ENCODE measurements at regions not wholly inside any gene's neighbourhood (a gene's known extent, or its start where the extent isn't known, plus 50 kb on each side); places are given as distances from the start of the nearest gene placed in this dataset.

- Histone ChIP-seq H4K20me1 (replicated peaks; ENCODE audit: insufficient read depth) (no peaks in the 10 kb centered on the region), H3K79me2 (replicated peaks; ENCODE audit: insufficient read depth) (no peaks in the 10 kb centered on the region), H3K36me3 (ENCODE audit: insufficient read depth) (no peaks in the 10 kb centered on the region), H3K4me1 (ENCODE audit: insufficient read depth) (no peaks in the 10 kb centered on the region), H3K9me2 (ENCODE audit: insufficient read depth) (0 out of 2 replicates have a peak, but pooled peaks cover 5% of the 10 kb centered on the region), H2AFZ (no peak overlapping the region), H3K4me3 (no peak overlapping the region), H3K27ac (ENCODE audit: low read depth) (no peak overlapping the region), H3K4me2 (no peak overlapping the region), H3F3A (replicated peaks; ENCODE audit: low read depth) (no peaks in the 10 kb centered on the region), H3K27me3 (ENCODE audit: insufficient read depth) (no peaks in the 10 kb centered on the region)
- Mint-ChIP-seq H3K36me3 (ENCODE audit: low read depth) (peaks cover 2% of the 10 kb centered on the region; the same call in 1 of the 3 replicates), H3K9me3 (peaks cover 7% of the 10 kb centered on the region; the same call in 1 of the 3 replicates), H3K27me3 (ENCODE audit: insufficient read depth, low read depth, poor library complexity) (peaks cover 2% of the 10 kb centered on the region), H3K4me3 (no peak overlapping the region), H3K27ac (no peak overlapping the region), H3K4me1 (no peaks in the 10 kb centered on the region)
- ATAC-seq (no peak), DNase-seq (ENCODE audit: low spot score) (no peak)
- TF ChIP-seq CTCF (conservative IDR thresholded peaks at IDR 0.05; ENCODE audit: low read depth in 2 of 2) (no peak), EZH2 (IDR thresholded peaks at IDR 0.05; ENCODE audit: low read depth, unreplicated experiment) (no peak), ZNF462 (CRISPR knock-in tag; IDR thresholded peaks at IDR 0.05) (no peak), ZNF331 (CRISPR knock-in tag; IDR thresholded peaks at IDR 0.05; ENCODE audit: low read depth) (no peak), ZNF114 (CRISPR knock-in tag; IDR thresholded peaks at IDR 0.05) (no peak), NANOG (IDR thresholded peaks at IDR 0.05; ENCODE audit: borderline replicate concordance) (no peak), REST (IDR thresholded peaks at IDR 0.05; ENCODE audit: unreplicated experiment) (no peak), EZH2phosphoT487 (IDR thresholded peaks at IDR 0.05; ENCODE audit: unreplicated experiment) (no peak), POLR2AphosphoS5 (IDR thresholded peaks at IDR 0.05; ENCODE audit: low read depth) (no peak), JUNB (IDR thresholded peaks at IDR 0.05; ENCODE audit: unreplicated experiment) (no peak), STAT1 (IDR thresholded peaks at IDR 0.05; ENCODE audit: unreplicated experiment) (no peak), ETS1 (IDR thresholded peaks at IDR 0.05) (no peak), CREB1 (CRISPR knock-in tag; IDR thresholded peaks at IDR 0.05; ENCODE audit: low read depth) (no peak)
These were observed 128.6 kb upstream of the CBLB start for GRCh38 chr3:105997466-105997799.

Data from GM23338 (cell line).